ENCODE measurements at regions not wholly inside any gene's neighbourhood (a gene's known extent, or its start where the extent isn't known, plus 50 kb on each side); places are given as distances from the start of the nearest gene placed in this dataset.

GRCh38 chr6:98687752-98688151 is 146.6 kb upstream of the POU3F2 start:
- TF ChIP-seq JUN (IDR thresholded peaks at IDR 0.05; ENCODE audit: low read depth, low read length) (no peak), HDAC2 (IDR thresholded peaks at IDR 0.05; ENCODE audit: borderline replicate concordance in 1 of 2, low read depth in 2 of 2, low read length in 2 of 2) (no peak), GABPA (IDR thresholded peaks at IDR 0.05; ENCODE audit: borderline replicate concordance, insufficient read depth, low read length) (no peak), CTCF (IDR thresholded peaks at IDR 0.05; ENCODE audit: control extremely low read depth in 1 of 3, insufficient read depth in 1 of 3, low read depth in 1 of 3, low read length in 3 of 3) (no peak), SIX5 (IDR thresholded peaks at IDR 0.05; ENCODE audit: low read depth, low read length) (no peak), POLR2AphosphoS5 (IDR thresholded peaks at IDR 0.05; ENCODE audit: low read depth, low read length) (no peak), KDM5A (IDR thresholded peaks at IDR 0.05; ENCODE audit: low read length) (no peak), ATF2 (IDR thresholded peaks at IDR 0.05; ENCODE audit: low read length) (no peak), POLR2A (IDR thresholded peaks at IDR 0.05; ENCODE audit: control extremely low read depth in 1 of 2, low read depth in 2 of 2, low read length in 2 of 2) (no peak)
